H1 (cell line): ENCODE measurements at regions not wholly inside any gene's neighbourhood (a gene's known extent, or its start where the extent isn't known, plus 50 kb on each side); places are given as distances from the start of the nearest gene placed in this dataset.
"Not testable (repeated sequence)": the region's sequence is repeated elsewhere in the genome, so short reads cannot be mapped to it uniquely, and the experiment has no call there.

Experiments
- CTCF ChIA-PET: fragments of 300-600 bp; sonication (Branson Sonifier 250); formaldehyde crosslinking; loops from one replicate; lab custom pipeline; 2021; ENCODE audit not compliant: partially characterized antibody; lab: Charles Lee
- POLR2A ChIA-PET: fragments of 300-600 bp; sonication (Branson Sonifier 250); formaldehyde crosslinking; loops from one replicate; lab custom pipeline; 2021; ENCODE audit warnings: inconsistent platforms; ENCODE audit not compliant: partially characterized antibody; lab: Charles Lee
- DNase-seq, 2 experiments: peaks; one replicate each; pipeline versions ENCODE4 v3.0.0 to v3.0.0-alpha.2; 2010 to 2022; ENCODE audit warnings: low spot score in 2 of 2, low read depth in 1 of 2, mixed read lengths in 1 of 2
- FAIRE-seq: peaks from 2 replicates; lab custom pipeline; 2011; peaks lifted over from hg19 to GRCh38; lab: Jason Lieb, UNC
- H2AFZ ChIP-seq: 2 replicates; pipeline ENCODE4 v1.8.1; 2012; ENCODE audit warnings: low read length, inconsistent platforms
- H2AK5ac ChIP-seq: 2 replicates; pipeline ENCODE4 v1.6.1; 2013; ENCODE audit warnings: low read depth, low read length
- H2BK120ac ChIP-seq: replicated peaks from 2 replicates; pipeline ENCODE3; 2013; ENCODE audit warnings: low read depth, low read length, inconsistent platforms
- H2BK12ac ChIP-seq: 2 replicates; pipeline ENCODE4 v1.6.1; 2013; ENCODE audit warnings: low read depth, low read length
- H2BK15ac ChIP-seq: 2 replicates; pipeline ENCODE4 v1.6.1; 2013; ENCODE audit warnings: low read length
- H2BK20ac ChIP-seq: 2 replicates; pipeline ENCODE4 v1.6.1; 2013; ENCODE audit warnings: low read length
- H2BK5ac ChIP-seq: 2 replicates; pipeline ENCODE4 v1.6.1; 2013; ENCODE audit warnings: low read depth, low read length
- H3K14ac ChIP-seq: 2 replicates; pipeline ENCODE4 v1.6.1; 2013; ENCODE audit warnings: inconsistent platforms; ENCODE audit not compliant: insufficient read length
- H3K18ac ChIP-seq: 2 replicates; pipeline ENCODE4 v1.6.1; 2013; ENCODE audit warnings: low read length; ENCODE audit errors: extremely low read depth
- H3K23ac ChIP-seq: 2 replicates; pipeline ENCODE4 v1.6.1; 2013; ENCODE audit warnings: inconsistent platforms; ENCODE audit not compliant: insufficient read length
- H3K23me2 ChIP-seq: 2 replicates; pipeline ENCODE4 v1.6.1; 2013; ENCODE audit warnings: low read depth, low read length
- H3K27ac ChIP-seq: 2 replicates; pipeline ENCODE4 v1.6.1; 2011; ENCODE audit warnings: low read depth, low read length, inconsistent platforms
- H3K27me3 ChIP-seq, 4 experiments: replicated peaks in 1 of 4; 1 replicate in 1 of 4; 2 replicates in 3 of 4; pipeline versions ENCODE4 v1.6.1 to v1.8.1; 2011 to 2013; ENCODE audit warnings: low read length in 3 of 4, mild to moderate bottlenecking in 3 of 4, inconsistent platforms in 2 of 4, mixed read lengths in 2 of 4, moderate library complexity in 1 of 4; ENCODE audit not compliant: control insufficient read depth in 3 of 4, insufficient read depth in 3 of 4; ENCODE audit errors: extremely low read depth in 1 of 4
- H3K36me3 ChIP-seq, 4 experiments: 2 replicates each; pipeline versions ENCODE4 v1.6.1 to v1.8.1; 2011 to 2013; ENCODE audit warnings: mild to moderate bottlenecking in 4 of 4, low read length in 3 of 4, moderate library complexity in 2 of 4, control low read depth in 1 of 4, inconsistent platforms in 1 of 4; ENCODE audit not compliant: insufficient read depth in 4 of 4, control insufficient read depth in 2 of 4
- H3K4ac ChIP-seq: replicated peaks from 2 replicates; pipeline ENCODE3; 2013; ENCODE audit warnings: low read length, low read depth, mixed read lengths, inconsistent platforms; ENCODE audit not compliant: insufficient read length
- H3K4me1 ChIP-seq, 4 experiments: replicated peaks in 1 of 4; 1 replicate in 1 of 4; 2 replicates in 3 of 4; pipeline versions ENCODE4 v1.6.1 to v1.8.1; 2011 to 2013; ENCODE audit warnings: low read length in 3 of 4, inconsistent platforms in 2 of 4, mixed read lengths in 1 of 4; ENCODE audit not compliant: insufficient read depth in 4 of 4, control insufficient read depth in 3 of 4
- H3K4me2 ChIP-seq, 2 experiments: 2 replicates each; pipeline versions ENCODE4 v1.6.1 to v1.8.1; 2011 to 2013; ENCODE audit warnings: low read depth in 2 of 2, low read length in 2 of 2, control low read depth in 1 of 2, inconsistent platforms in 1 of 2, mild to moderate bottlenecking in 1 of 2; ENCODE audit not compliant: insufficient read depth in 1 of 2
- H3K4me3 ChIP-seq, 4 experiments: fragments of 200-600, 300-600 bp in 1 of 4; sonication (generic), shearing (Covaris generic), sonication (Bioruptor Twin) in 1 of 4; 2 replicates each; pipeline versions ENCODE4 v1.5.1 to v1.8.1; 2011 to 2016; ENCODE audit warnings: low read length in 4 of 4, low read depth in 3 of 4, control low read depth in 2 of 4, inconsistent platforms in 2 of 4, mild to moderate bottlenecking in 2 of 4, mixed read lengths in 1 of 4, moderate library complexity in 1 of 4; ENCODE audit not compliant: insufficient read depth in 2 of 4; ENCODE audit errors: extremely low read depth in 1 of 4
- H3K56ac ChIP-seq: replicated peaks from 2 replicates; pipeline ENCODE3; 2013; ENCODE audit warnings: low read depth, mild to moderate bottlenecking, mixed read lengths, low read length, inconsistent platforms; ENCODE audit not compliant: insufficient read length
- H3K79me1 ChIP-seq: 2 replicates; pipeline ENCODE4 v1.6.1; 2013; ENCODE audit warnings: low read depth, low read length, control low read depth
- H3K79me2 ChIP-seq, 2 experiments: 2 replicates each; pipeline versions ENCODE4 v1.6.1 to v1.8.1; 2012 to 2013; ENCODE audit warnings: low read length in 2 of 2, mild to moderate bottlenecking in 2 of 2, inconsistent platforms in 1 of 2; ENCODE audit not compliant: insufficient read depth in 2 of 2, control insufficient read depth in 1 of 2
- H3K9ac ChIP-seq, 4 experiments: replicated peaks in 1 of 4; 1 replicate in 1 of 4; 2 replicates in 3 of 4; pipeline versions ENCODE4 v1.6.1 to v1.8.1; 2011 to 2013; ENCODE audit warnings: low read depth in 3 of 4, low read length in 3 of 4, control low read depth in 2 of 4, mild to moderate bottlenecking in 2 of 4, moderate library complexity in 2 of 4, inconsistent platforms in 1 of 4; ENCODE audit errors: extremely low read depth in 1 of 4
- H3K9me3 ChIP-seq, 2 experiments: 2 replicates each; pipeline versions ENCODE4 v1.6.1 to v1.8.1; 2012 to 2013; ENCODE audit warnings: mild to moderate bottlenecking in 2 of 2, moderate library complexity in 2 of 2, control low read depth in 1 of 2, inconsistent platforms in 1 of 2, low read depth in 1 of 2, low read length in 1 of 2, mixed read lengths in 1 of 2; ENCODE audit not compliant: insufficient read depth in 2 of 2
- H4K20me1 ChIP-seq, 2 experiments: replicated peaks in 1 of 2; 2 replicates each; pipeline versions ENCODE3 to v1.8.1; 2011 to 2013; ENCODE audit warnings: inconsistent platforms in 2 of 2, low read length in 2 of 2, mild to moderate bottlenecking in 1 of 2; ENCODE audit not compliant: insufficient read depth in 2 of 2, control insufficient read depth in 1 of 2
- H4K5ac ChIP-seq: 2 replicates; pipeline ENCODE4 v1.6.1; 2013; ENCODE audit warnings: low read length, low read depth, mixed read lengths, inconsistent platforms; ENCODE audit not compliant: insufficient read length
- H4K8ac ChIP-seq: 2 replicates; pipeline ENCODE4 v1.8.0; 2013; ENCODE audit warnings: mild to moderate bottlenecking, moderate library complexity, low read length, inconsistent platforms; ENCODE audit not compliant: insufficient read depth; ENCODE audit errors: extremely low read depth
- H4K91ac ChIP-seq: replicated peaks from 2 replicates; pipeline ENCODE3; 2013; ENCODE audit warnings: low read length, mixed read lengths, inconsistent platforms; ENCODE audit not compliant: insufficient read length
- WGBS, 2 experiments: shearing (Covaris generic) in 1 of 2; methylation state at CpG; one replicate each; pipeline versions ENCODE4 v1.1.6 to v1.1.7; 2013 to 2015; ENCODE audit warnings: low lambda C conversion rate in 2 of 2, mixed read lengths in 2 of 2, inconsistent platforms in 1 of 2, low coverage in 1 of 2, missing lambda C conversion rate in 1 of 2; ENCODE audit not compliant: insufficient replicate concordance in 2 of 2, insufficient coverage in 1 of 2, insufficient read length in 1 of 2; ENCODE audit errors: extremely low coverage in 1 of 2, missing lambda C conversion rate in 1 of 2; 5-methylcytosine and 5-hydroxymethylcytosine counted together

DNA sequence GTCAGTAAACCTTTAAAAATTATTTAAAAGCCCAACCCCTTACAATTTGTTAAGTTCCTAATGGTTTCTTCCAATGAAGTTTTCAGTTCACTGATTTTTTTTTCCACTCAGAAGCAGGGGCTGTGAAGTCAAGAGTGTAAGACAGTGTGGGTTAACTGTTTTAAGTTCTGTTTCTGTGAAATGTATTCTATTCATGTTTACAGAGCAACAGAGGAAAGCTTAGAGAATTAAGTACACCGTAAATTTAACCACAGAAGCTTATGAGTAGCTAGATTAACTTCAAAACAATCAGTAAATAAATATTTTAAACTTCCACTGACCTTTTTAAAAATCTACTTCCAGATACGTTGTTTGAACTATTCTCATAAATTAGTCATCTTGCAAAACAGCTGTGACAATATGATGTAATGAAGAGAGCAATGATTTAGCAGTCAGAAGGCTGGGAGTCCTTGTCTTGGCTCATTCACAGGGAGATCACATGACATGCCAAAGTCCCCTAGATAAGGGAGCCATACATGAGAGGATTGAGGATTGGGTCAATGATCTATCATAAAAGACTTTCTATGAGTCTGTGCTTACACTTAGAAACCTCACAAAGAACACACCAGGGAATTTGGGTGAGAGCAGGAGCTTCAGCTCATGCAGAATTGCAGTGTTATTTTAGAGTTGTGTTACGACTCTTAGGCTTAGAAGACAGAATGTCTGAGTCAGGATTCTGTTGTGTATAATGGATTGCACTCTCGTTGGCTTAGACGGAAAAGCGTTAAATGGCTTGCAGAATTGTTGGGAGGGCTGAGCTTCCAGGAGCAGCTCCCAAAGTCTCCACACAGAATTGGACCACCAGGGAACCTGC lies 85.8 kb downstream of the CDRT15L2 start:
- 83% methylated on average over 4 of the region's 6 CpGs; no CpG with 5 or more reads in 1 of the 2 experiments for WGBS, 2 experiments
- H4K20me1 ChIP-seq, H3K4ac ChIP-seq, POLR2A ChIA-PET, H4K5ac ChIP-seq, H3K27me3 ChIP-seq, H3K18ac ChIP-seq, H3K79me2 ChIP-seq, H4K91ac ChIP-seq, H3K9ac ChIP-seq, H3K36me3 ChIP-seq, H2BK15ac ChIP-seq, H3K4me2 ChIP-seq, H4K8ac ChIP-seq, CTCF ChIA-PET, H3K4me3 ChIP-seq, H2BK120ac ChIP-seq, H2AK5ac ChIP-seq, H3K56ac ChIP-seq, H3K23ac ChIP-seq, H3K4me1 ChIP-seq, H3K9me3 ChIP-seq, H2BK12ac ChIP-seq, H3K14ac ChIP-seq, DNase-seq, H2BK5ac ChIP-seq, FAIRE-seq, H2AFZ ChIP-seq, H3K79me1 ChIP-seq, H3K27ac ChIP-seq, H2BK20ac ChIP-seq, H3K23me2 ChIP-seq: not testable (repeated sequence)
